HFFc6 (cell line): ENCODE measurements at regions not wholly inside any gene's neighbourhood (a gene's known extent, or its start where the extent isn't known, plus 50 kb on each side); places are given as distances from the start of the nearest gene placed in this dataset.

Source experiments
- DNase-seq: peaks from one replicate; pipeline ENCODE4 v3.0.0-alpha.2; 2018
- H3K27ac Mint-ChIP-seq: 2 replicates; pipeline ENCODE4 v1.8.0; 2020; ENCODE audit warnings: mild to moderate bottlenecking, mixed read lengths
- H3K27me3 Mint-ChIP-seq: 2 replicates; pipeline ENCODE4 v1.8.0; 2021; ENCODE audit warnings: mild to moderate bottlenecking, moderate library complexity, mixed read lengths; ENCODE audit not compliant: insufficient read depth
- H3K36me3 Mint-ChIP-seq: 2 replicates; pipeline ENCODE4 v1.8.0; 2021; ENCODE audit warnings: low read depth, mixed read lengths
- H3K4me1 Mint-ChIP-seq: 2 replicates; pipeline ENCODE4 v1.8.0; 2020; ENCODE audit warnings: low read depth, mixed read lengths
- H3K4me3 Mint-ChIP-seq: 2 replicates; pipeline ENCODE4 v1.8.0; 2020; ENCODE audit warnings: mild to moderate bottlenecking, moderate library complexity, mixed read lengths
- H3K9me3 Mint-ChIP-seq: 2 replicates; pipeline ENCODE4 v1.8.0; 2020; ENCODE audit warnings: mild to moderate bottlenecking, mixed read lengths
- TF ChIP-seq, protein P1 (sequence below): fragments of 200-600 bp; sonication (generic); IDR thresholded peaks from 2 replicates; pipeline ENCODE4 v1.5.0; 2021; ENCODE audit warnings: antibody characterized with exemption, mild to moderate bottlenecking

DNA sequence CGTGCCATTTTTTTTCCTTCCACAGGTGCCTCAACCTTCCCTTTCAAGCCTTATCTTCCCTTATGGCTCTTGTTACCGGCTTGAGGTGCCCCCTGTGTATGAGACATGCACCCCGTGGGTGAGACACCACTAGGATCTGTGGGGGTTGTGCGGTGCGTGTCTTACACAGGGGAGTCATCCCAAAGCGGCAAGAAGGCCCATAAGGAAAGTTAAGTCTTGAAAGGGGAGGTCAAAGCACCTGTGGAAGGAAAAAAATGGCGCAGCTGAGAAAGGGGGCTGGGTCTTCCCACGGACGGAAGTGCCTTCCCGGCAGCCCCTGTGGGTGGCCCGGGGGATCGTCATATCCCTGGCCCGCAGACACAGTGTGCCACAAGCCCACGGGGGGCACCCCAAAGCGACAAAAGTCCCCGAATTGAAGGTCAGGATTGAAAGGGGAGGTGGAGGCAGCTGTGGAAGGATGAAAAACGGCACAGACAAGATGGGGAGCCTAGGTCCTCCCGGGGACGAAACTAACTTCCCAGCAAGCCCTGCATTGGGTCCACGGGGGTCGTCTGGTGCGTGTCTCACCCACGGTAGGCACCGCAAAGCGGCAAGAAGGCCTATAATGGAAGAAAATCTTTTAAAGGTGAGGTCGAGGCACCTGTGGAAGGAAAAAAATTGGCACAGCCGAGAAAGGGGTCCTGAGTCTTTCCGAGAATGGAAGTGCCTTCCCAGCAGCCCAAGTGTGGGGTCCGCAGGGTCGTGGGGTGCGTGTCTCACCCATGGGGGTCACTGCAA is 273.3 kb downstream of the ALG10 start:
- H3K4me1 Mint-ChIP-seq, result no peaks in the 10 kb centered on the region
- peaks cover 14% of the 10 kb centered on the region for H3K36me3 Mint-ChIP-seq
- DNase-seq, result no peak
- no peak overlapping the region for H3K4me3 Mint-ChIP-seq
- H3K27ac Mint-ChIP-seq, result no peak overlapping the region
- TF ChIP-seq, protein P1, sequence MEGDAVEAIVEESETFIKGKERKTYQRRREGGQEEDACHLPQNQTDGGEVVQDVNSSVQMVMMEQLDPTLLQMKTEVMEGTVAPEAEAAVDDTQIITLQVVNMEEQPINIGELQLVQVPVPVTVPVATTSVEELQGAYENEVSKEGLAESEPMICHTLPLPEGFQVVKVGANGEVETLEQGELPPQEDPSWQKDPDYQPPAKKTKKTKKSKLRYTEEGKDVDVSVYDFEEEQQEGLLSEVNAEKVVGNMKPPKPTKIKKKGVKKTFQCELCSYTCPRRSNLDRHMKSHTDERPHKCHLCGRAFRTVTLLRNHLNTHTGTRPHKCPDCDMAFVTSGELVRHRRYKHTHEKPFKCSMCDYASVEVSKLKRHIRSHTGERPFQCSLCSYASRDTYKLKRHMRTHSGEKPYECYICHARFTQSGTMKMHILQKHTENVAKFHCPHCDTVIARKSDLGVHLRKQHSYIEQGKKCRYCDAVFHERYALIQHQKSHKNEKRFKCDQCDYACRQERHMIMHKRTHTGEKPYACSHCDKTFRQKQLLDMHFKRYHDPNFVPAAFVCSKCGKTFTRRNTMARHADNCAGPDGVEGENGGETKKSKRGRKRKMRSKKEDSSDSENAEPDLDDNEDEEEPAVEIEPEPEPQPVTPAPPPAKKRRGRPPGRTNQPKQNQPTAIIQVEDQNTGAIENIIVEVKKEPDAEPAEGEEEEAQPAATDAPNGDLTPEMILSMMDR, result no peak
- peaks cover 5% of the 10 kb centered on the region for H3K27me3 Mint-ChIP-seq
- H3K9me3 Mint-ChIP-seq, result peaks cover 80% of the 10 kb centered on the region

DNA sequence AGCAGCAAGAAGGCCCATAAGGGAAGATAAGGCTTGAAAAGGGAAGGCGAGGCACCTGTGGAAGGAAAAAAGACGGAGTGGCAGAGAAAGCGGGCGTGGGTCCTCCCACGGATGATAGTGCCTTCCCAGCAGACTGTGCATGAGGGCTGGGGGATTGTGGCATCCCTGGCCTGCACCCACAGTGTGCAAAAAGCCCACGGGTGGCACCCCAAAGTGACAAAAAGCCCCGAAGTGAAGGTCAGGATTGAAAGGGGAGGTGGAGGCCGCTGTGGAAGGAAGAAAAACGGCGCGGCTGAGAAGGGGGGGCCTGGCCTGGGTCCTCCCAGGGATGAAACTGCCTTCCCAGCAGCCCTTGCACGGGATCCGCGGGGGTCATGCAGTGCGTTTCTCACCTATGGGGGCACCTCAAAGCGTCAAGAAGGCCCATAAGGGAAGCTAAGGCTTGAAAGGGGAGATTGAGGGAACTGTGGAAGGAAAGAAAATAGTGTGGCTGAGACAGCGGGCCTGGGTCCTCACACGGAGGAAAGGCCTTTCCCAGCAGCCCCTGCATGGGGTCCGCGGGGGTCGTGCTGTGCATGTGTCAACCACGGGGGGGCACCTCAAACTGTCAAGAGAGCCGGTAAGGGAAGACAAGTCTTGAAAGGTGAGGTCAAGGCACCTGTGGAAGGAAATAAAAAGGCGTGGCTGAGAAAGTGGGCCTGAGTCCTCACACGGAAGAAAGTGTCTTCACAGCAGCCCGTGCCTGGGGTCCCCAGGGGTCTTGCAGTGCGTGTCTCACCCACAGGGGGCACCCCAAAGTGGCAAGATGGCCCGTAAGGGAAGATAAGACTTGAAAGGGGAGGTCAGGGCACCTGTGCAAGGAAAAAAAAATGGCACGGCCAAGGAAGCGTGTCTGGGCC is 274.1 kb downstream of the ALG10 start:
- H3K4me3 Mint-ChIP-seq, result no peak overlapping the region
- H3K4me1 Mint-ChIP-seq, result no peaks in the 10 kb centered on the region
- H3K36me3 Mint-ChIP-seq, result peaks cover 17% of the 10 kb centered on the region
- peaks cover 79% of the 10 kb centered on the region for H3K9me3 Mint-ChIP-seq
- no peak for DNase-seq
- no peak overlapping the region for H3K27ac Mint-ChIP-seq
- H3K27me3 Mint-ChIP-seq, result peaks cover 3% of the 10 kb centered on the region
- TF ChIP-seq, protein P1, result no peak

DNA sequence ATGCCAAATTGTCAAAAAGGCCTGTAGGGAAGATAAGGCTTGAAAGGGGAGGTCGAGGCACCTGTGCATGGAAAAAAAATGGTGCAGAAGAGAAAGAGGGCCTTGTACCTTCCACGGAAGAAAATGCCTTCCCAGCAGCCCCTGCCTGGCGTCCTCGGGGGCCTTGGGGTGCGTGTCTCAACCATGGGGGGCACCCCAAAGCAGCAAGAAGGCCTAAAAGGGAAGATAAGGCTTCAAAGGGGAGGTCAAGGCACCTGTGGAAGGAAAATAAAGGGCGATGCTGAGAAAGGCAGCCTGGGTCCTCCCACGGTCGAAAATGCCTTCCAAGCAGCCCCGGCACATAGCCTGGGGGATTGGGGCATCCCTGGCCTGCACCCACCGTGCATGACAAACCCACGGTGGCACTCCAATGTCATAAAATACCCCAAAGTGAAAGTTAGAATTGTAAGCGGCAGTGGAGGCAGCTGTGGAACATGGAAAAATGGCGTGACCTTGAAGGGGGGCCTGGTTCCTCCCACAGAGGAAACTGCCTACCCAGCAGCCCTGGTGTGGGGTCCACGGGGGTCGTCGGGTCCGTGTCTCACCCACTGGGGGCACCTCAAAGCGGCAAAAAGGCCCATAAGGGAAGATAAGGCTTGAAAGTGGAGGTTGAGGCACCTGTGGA is 275.0 kb downstream of the ALG10 start:
- H3K4me3 Mint-ChIP-seq, result no peak overlapping the region
- H3K36me3 Mint-ChIP-seq, result peaks cover 17% of the 10 kb centered on the region
- H3K27me3 Mint-ChIP-seq, result peaks cover 3% of the 10 kb centered on the region
- peaks cover 82% of the 10 kb centered on the region for H3K9me3 Mint-ChIP-seq
- H3K27ac Mint-ChIP-seq, result no peak overlapping the region
- H3K4me1 Mint-ChIP-seq, result no peaks in the 10 kb centered on the region
- DNase-seq, result no peak
- TF ChIP-seq, protein P1, result no peak

DNA sequence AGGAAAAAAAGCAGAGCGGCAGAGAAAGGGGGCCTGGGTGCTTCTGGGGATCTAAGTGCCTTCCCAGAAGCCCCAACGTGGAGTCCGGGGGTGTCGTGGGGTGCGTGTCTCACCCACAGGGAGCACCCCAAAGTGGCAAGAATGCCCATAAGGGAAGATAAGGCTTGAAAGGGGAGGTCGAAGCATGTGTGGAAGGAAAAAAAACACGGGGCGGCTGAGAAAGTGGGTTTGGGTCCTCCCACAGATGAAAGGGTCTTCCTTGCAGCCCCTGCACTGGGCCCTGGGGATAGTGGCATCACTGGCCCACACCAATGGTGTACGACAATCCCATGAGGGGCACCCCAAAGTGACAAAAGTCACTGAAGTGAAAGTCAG is 275.5 kb downstream of the ALG10 start:
- peaks cover 82% of the 10 kb centered on the region for H3K9me3 Mint-ChIP-seq
- TF ChIP-seq, protein P1, result no peak
- peaks cover 17% of the 10 kb centered on the region for H3K36me3 Mint-ChIP-seq
- no peak overlapping the region for H3K4me3 Mint-ChIP-seq
- H3K27ac Mint-ChIP-seq, result no peak overlapping the region
- no peaks in the 10 kb centered on the region for H3K4me1 Mint-ChIP-seq
- peaks cover 3% of the 10 kb centered on the region for H3K27me3 Mint-ChIP-seq
- no peak for DNase-seq

DNA sequence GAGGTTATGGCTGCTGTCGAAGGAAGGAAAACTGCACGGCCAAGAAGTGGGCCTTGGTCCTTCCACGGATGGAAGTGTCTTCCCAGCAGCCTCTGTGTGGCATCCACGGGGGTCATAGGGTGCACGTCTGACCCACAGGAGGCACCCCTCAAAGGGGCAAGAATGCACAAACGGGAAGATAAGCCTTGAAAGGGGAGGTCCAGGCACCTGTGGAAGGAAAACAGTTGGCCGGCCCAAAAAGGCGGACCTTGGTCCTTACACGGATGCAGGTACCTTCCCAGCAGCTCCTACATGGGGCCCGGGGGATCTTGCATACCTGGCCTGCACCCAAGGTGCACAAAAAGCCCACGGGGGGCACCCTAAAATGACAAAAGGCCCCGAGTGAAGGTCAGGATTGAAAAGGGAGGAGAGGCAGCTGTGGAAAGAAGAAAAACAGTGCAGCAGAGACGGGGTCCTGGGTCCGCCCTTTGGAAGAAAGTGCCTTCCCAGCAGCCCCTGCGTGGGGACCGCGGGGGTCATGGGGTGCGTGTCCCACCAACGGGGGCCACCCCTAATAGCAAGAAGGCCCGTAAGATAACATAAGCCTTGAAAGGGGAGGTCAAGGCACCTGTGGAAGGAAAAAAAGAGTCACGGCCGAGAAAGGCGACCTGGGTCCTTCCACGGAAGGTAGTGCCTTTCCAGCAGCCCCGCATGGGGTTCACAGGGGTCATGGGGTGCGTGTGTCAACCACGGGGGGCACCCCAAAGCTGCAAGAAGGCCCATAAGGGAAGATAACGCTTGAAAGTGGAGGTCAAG is 276.1 kb downstream of the ALG10 start:
- peaks cover 82% of the 10 kb centered on the region for H3K9me3 Mint-ChIP-seq

More for the DNA sequence above, 276.1 kb downstream of the ALG10 start:
- Mint-ChIP-seq H3K36me3 (peaks cover 17% of the 10 kb centered on the region), H3K4me1 (no peaks in the 10 kb centered on the region), H3K27me3 (peaks cover 2% of the 10 kb centered on the region), H3K4me3 (no peak overlapping the region), H3K27ac (no peak overlapping the region)
- TF ChIP-seq, protein P1, result no peak
- DNase-seq, result no peak
